IMR-90 (cell line): ENCODE measurements at regions not wholly inside any gene's neighbourhood (a gene's known extent, or its start where the extent isn't known, plus 50 kb on each side); places are given as distances from the start of the nearest gene placed in this dataset.

ENCODE experiments used
- BHLHE40 ChIP-seq: fragments of 150-350 bp; IDR thresholded peaks from 2 replicates; pipeline ENCODE4 v1.6.1; 2016; ENCODE audit warnings: mild to moderate bottlenecking, low read depth, low read length
- FOS ChIP-seq: fragments of 150-350 bp; IDR thresholded peaks from 2 replicates; pipeline ENCODE4 v1.6.1; 2016; ENCODE audit warnings: low read depth, low read length
- MXI1 ChIP-seq: IDR thresholded peaks from 2 replicates; pipeline ENCODE4 v1.6.1; 2012; ENCODE audit warnings: low read depth, mild to moderate bottlenecking, low read length, moderate library complexity, borderline replicate concordance
- POLR2A ChIP-seq: IDR thresholded peaks from 2 replicates; pipeline ENCODE4 v1.6.1; 2012; ENCODE audit warnings: mild to moderate bottlenecking, low read depth, low read length
- RAD21 ChIP-seq: IDR thresholded peaks from 2 replicates; pipeline ENCODE4 v1.6.1; 2012; ENCODE audit warnings: low read length, improper control_type of control experiment
- RCOR1 ChIP-seq: IDR thresholded peaks from 2 replicates; pipeline ENCODE4 v1.6.1; 2012; ENCODE audit warnings: mild to moderate bottlenecking, low read length, improper control_type of control experiment; ENCODE audit not compliant: insufficient replicate concordance
- RFX5 ChIP-seq: IDR thresholded peaks from 2 replicates; pipeline ENCODE4 v1.8.0; 2012; ENCODE audit warnings: low read depth, mild to moderate bottlenecking, low read length, moderate library complexity
- SMC3 ChIP-seq: fragments of 150-350 bp; IDR thresholded peaks from 2 replicates; pipeline ENCODE4 v1.6.1; 2016; ENCODE audit warnings: low read depth, mild to moderate bottlenecking, antibody characterized with exemption, low read length, moderate library complexity
- TF ChIP-seq, protein P1 (sequence below): conservative IDR thresholded peaks from 2 replicates; pipeline ENCODE4 v1.5.1; 2012; ENCODE audit warnings: mild to moderate bottlenecking, low read depth, low read length, improper control_type of control experiment
- TF ChIP-seq, protein P2 (sequence below): fragments of 150-350 bp; IDR thresholded peaks from 2 replicates; pipeline ENCODE4 v1.6.1; 2017; ENCODE audit warnings: mild to moderate bottlenecking, antibody characterized with exemption, low read length, low read depth

DNA sequence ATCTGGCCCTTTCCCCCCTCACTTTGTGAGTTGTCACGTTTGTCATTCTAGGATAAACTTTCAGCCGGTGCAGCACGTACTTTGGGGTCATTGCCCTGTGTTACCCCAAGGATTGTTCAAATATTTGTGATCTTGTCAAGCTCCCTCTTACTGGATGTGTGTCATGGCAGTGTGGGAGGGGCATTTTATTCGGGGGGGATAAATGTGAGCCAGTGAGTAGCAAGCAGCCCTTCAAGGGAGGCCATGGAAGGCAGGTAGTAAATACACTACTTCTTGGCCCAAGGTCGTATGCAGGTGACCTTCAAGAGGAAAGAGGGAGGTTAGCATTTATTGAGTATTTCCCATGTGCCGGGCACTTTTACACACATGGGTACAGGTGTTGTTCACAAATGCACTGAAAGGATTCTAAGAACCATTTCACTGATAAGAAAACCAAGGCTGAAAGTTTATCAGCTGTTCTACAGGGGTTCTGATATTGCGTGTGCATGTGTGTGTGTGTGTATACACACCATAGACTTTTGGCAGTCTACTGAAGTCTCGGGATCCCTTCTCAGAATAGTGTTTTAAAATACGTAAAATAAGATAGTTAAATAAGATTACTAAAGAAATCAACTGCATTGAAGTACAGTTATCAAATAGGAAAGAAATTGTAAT is 410.3 kb upstream of the TBX3 start:
- TF ChIP-seq, protein P1, sequence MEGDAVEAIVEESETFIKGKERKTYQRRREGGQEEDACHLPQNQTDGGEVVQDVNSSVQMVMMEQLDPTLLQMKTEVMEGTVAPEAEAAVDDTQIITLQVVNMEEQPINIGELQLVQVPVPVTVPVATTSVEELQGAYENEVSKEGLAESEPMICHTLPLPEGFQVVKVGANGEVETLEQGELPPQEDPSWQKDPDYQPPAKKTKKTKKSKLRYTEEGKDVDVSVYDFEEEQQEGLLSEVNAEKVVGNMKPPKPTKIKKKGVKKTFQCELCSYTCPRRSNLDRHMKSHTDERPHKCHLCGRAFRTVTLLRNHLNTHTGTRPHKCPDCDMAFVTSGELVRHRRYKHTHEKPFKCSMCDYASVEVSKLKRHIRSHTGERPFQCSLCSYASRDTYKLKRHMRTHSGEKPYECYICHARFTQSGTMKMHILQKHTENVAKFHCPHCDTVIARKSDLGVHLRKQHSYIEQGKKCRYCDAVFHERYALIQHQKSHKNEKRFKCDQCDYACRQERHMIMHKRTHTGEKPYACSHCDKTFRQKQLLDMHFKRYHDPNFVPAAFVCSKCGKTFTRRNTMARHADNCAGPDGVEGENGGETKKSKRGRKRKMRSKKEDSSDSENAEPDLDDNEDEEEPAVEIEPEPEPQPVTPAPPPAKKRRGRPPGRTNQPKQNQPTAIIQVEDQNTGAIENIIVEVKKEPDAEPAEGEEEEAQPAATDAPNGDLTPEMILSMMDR = no peak
- TF ChIP-seq POLR2A = no peak
- TF ChIP-seq MXI1 = no peak
- no peak for TF ChIP-seq FOS
- TF ChIP-seq, protein P2, sequence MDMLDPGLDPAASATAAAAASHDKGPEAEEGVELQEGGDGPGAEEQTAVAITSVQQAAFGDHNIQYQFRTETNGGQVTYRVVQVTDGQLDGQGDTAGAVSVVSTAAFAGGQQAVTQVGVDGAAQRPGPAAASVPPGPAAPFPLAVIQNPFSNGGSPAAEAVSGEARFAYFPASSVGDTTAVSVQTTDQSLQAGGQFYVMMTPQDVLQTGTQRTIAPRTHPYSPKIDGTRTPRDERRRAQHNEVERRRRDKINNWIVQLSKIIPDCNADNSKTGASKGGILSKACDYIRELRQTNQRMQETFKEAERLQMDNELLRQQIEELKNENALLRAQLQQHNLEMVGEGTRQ = no peak
- TF ChIP-seq RAD21 = no peak
- TF ChIP-seq SMC3 = no peak
- no peak for TF ChIP-seq RFX5
- no peak for TF ChIP-seq RCOR1
- TF ChIP-seq BHLHE40 = no peak
